ENCODE measurements at regions not wholly inside any gene's neighbourhood (a gene's known extent, or its start where the extent isn't known, plus 50 kb on each side); places are given as distances from the start of the nearest gene placed in this dataset.

- H3K27me3 Mint-ChIP-seq: no peaks in the 10 kb centered on the region
- peaks cover 8% of the 10 kb centered on the region for H3K9me3 Mint-ChIP-seq
- CTCF ChIA-PET: no interaction called here
- no peak for DNase-seq
- no peak overlapping the region for H3K4me3 Mint-ChIP-seq
- no peak overlapping the region for H3K27ac Mint-ChIP-seq
- H3K4me1 Mint-ChIP-seq: peaks cover 37% of the 10 kb centered on the region
- H3K36me3 Mint-ChIP-seq: peaks cover 8% of the 10 kb centered on the region
Measured at GRCh38 chr3:177318559-177318958, 121.3 kb upstream of the TBL1XR1 start.

- peaks cover 37% of the 10 kb centered on the region for H3K4me1 Mint-ChIP-seq
Measured at GRCh38 chr3:177320765-177321247, 123.5 kb upstream of the TBL1XR1 start.

GRCh38 chr3:177321819-177322218 is 124.5 kb upstream of the TBL1XR1 start:
- H3K4me1 Mint-ChIP-seq: peaks cover 37% of the 10 kb centered on the region
- H3K27ac Mint-ChIP-seq: no peak overlapping the region
- peaks cover 8% of the 10 kb centered on the region for H3K36me3 Mint-ChIP-seq
- H3K9me3 Mint-ChIP-seq: peaks cover 7% of the 10 kb centered on the region
- no peak for DNase-seq
- no peaks in the 10 kb centered on the region for H3K27me3 Mint-ChIP-seq
- no peak overlapping the region for H3K4me3 Mint-ChIP-seq
- CTCF ChIA-PET: no interaction called here

More at GRCh38 chr3:177320765-177321247, 123.5 kb upstream of the TBL1XR1 start:
- DNase-seq: no peak
- peaks cover 8% of the 10 kb centered on the region for H3K36me3 Mint-ChIP-seq
- H3K27me3 Mint-ChIP-seq: no peaks in the 10 kb centered on the region
- no peak overlapping the region for H3K4me3 Mint-ChIP-seq
- CTCF ChIA-PET: no interaction called here
- peak overlapping the region; percentile 74 for H3K27ac Mint-ChIP-seq
- H3K9me3 Mint-ChIP-seq: peaks cover 7% of the 10 kb centered on the region

GRCh38 chr3:177322881-177323280 is 125.6 kb upstream of the TBL1XR1 start:
- Mint-ChIP-seq H3K4me1 (peaks cover 29% of the 10 kb centered on the region), H3K27me3 (no peaks in the 10 kb centered on the region)
- DNase-seq: no peak

GRCh38 chr3:177329854-177330253 is 132.6 kb upstream of the TBL1XR1 start:
- Mint-ChIP-seq H3K9me3 (no peaks in the 10 kb centered on the region), H3K36me3 (no peaks in the 10 kb centered on the region)
- CTCF ChIA-PET: no interaction called here

More at GRCh38 chr3:177322881-177323280, 125.6 kb upstream of the TBL1XR1 start:
- CTCF ChIA-PET: no interaction called here
- Mint-ChIP-seq H3K27ac (no peak overlapping the region), H3K4me3 (no peak overlapping the region), H3K36me3 (peaks cover 5% of the 10 kb centered on the region), H3K9me3 (peaks cover 3% of the 10 kb centered on the region)

GRCh38 chr3:177330779-177331178 is 133.5 kb upstream of the TBL1XR1 start:
- H3K27me3 Mint-ChIP-seq: no peaks in the 10 kb centered on the region
- no peak overlapping the region for H3K27ac Mint-ChIP-seq
- no peaks in the 10 kb centered on the region for H3K9me3 Mint-ChIP-seq
- CTCF ChIA-PET: no interaction called here
- H3K4me3 Mint-ChIP-seq: no peak overlapping the region
- no peaks in the 10 kb centered on the region for H3K36me3 Mint-ChIP-seq
- H3K4me1 Mint-ChIP-seq: no peaks in the 10 kb centered on the region
- no peak for DNase-seq

More at GRCh38 chr3:177329854-177330253, 132.6 kb upstream of the TBL1XR1 start:
- Mint-ChIP-seq H3K27ac (no peak overlapping the region), H3K4me3 (no peak overlapping the region), H3K4me1 (no peaks in the 10 kb centered on the region), H3K27me3 (no peaks in the 10 kb centered on the region)
- DNase-seq: no peak

- DNase-seq: no peak
- no peak overlapping the region for H3K27ac Mint-ChIP-seq
Measured at GRCh38 chr3:177331203-177331835, 134.0 kb upstream of the TBL1XR1 start.

GRCh38 chr3:177332955-177333354 is 135.7 kb upstream of the TBL1XR1 start:
- Mint-ChIP-seq H3K9me3 (no peaks in the 10 kb centered on the region), H3K4me3 (no peak overlapping the region), H3K27ac (no peak overlapping the region), H3K36me3 (no peaks in the 10 kb centered on the region), H3K4me1 (peaks cover 9% of the 10 kb centered on the region), H3K27me3 (no peaks in the 10 kb centered on the region)
- no peak for DNase-seq
- CTCF ChIA-PET: no interaction called here

More at GRCh38 chr3:177331203-177331835, 134.0 kb upstream of the TBL1XR1 start:
- no peaks in the 10 kb centered on the region for H3K9me3 Mint-ChIP-seq
- H3K4me3 Mint-ChIP-seq: no peak overlapping the region
- no peaks in the 10 kb centered on the region for H3K27me3 Mint-ChIP-seq
- H3K4me1 Mint-ChIP-seq: peaks cover 3% of the 10 kb centered on the region
- CTCF ChIA-PET: no interaction called here
- H3K36me3 Mint-ChIP-seq: no peaks in the 10 kb centered on the region

GRCh38 chr3:177333533-177334520 is 136.5 kb upstream of the TBL1XR1 start:
- no peaks in the 10 kb centered on the region for H3K36me3 Mint-ChIP-seq

GRCh38 chr3:177334803-177335202 is 137.5 kb upstream of the TBL1XR1 start:
- CTCF ChIA-PET: no interaction called here
- no peaks in the 10 kb centered on the region for H3K9me3 Mint-ChIP-seq
- H3K4me1 Mint-ChIP-seq: peaks cover 23% of the 10 kb centered on the region
- H3K27ac Mint-ChIP-seq: no peak overlapping the region
- no peaks in the 10 kb centered on the region for H3K36me3 Mint-ChIP-seq
- H3K27me3 Mint-ChIP-seq: no peaks in the 10 kb centered on the region
- no peak overlapping the region for H3K4me3 Mint-ChIP-seq
- no peak for DNase-seq

More at GRCh38 chr3:177333533-177334520, 136.5 kb upstream of the TBL1XR1 start:
- H3K27me3 Mint-ChIP-seq: no peaks in the 10 kb centered on the region
- no peaks in the 10 kb centered on the region for H3K9me3 Mint-ChIP-seq
- no peak overlapping the region for H3K4me3 Mint-ChIP-seq
- CTCF ChIA-PET: interaction anchor here (1.3 kb wide), 1 partner anchor 23 kb away, joined by 4 read pairs; no protein-coding TSS in a partner anchor
- H3K4me1 Mint-ChIP-seq: peaks cover 14% of the 10 kb centered on the region
- no peak for DNase-seq
- H3K27ac Mint-ChIP-seq: no peak overlapping the region

GRCh38 chr3:177335728-177336127 is 138.4 kb upstream of the TBL1XR1 start:
- DNase-seq: no peak
- CTCF ChIA-PET: no interaction called here
- no peaks in the 10 kb centered on the region for H3K9me3 Mint-ChIP-seq
- H3K27ac Mint-ChIP-seq: no peak overlapping the region
- peaks cover 23% of the 10 kb centered on the region for H3K4me1 Mint-ChIP-seq
- H3K27me3 Mint-ChIP-seq: no peaks in the 10 kb centered on the region
- H3K36me3 Mint-ChIP-seq: no peaks in the 10 kb centered on the region
- no peak overlapping the region for H3K4me3 Mint-ChIP-seq

GRCh38 chr3:177336873-177337450 is 139.7 kb upstream of the TBL1XR1 start:
- peaks cover 23% of the 10 kb centered on the region for H3K4me1 Mint-ChIP-seq
- CTCF ChIA-PET: interaction anchor here (0.6 kb wide), 2 partner anchors 191 to 194 kb away, joined by 3 read pairs; no protein-coding TSS in a partner anchor
- no peaks in the 10 kb centered on the region for H3K9me3 Mint-ChIP-seq
- H3K4me3 Mint-ChIP-seq: no peak overlapping the region
- no peak for DNase-seq
- H3K27me3 Mint-ChIP-seq: no peaks in the 10 kb centered on the region
- H3K36me3 Mint-ChIP-seq: no peaks in the 10 kb centered on the region
- H3K27ac Mint-ChIP-seq: no peak overlapping the region

- no peaks in the 10 kb centered on the region for H3K36me3 Mint-ChIP-seq
- no peak for DNase-seq
- H3K27me3 Mint-ChIP-seq: no peaks in the 10 kb centered on the region
- no peak overlapping the region for H3K4me3 Mint-ChIP-seq
- no peaks in the 10 kb centered on the region for H3K9me3 Mint-ChIP-seq
- no peak overlapping the region for H3K27ac Mint-ChIP-seq
- H3K4me1 Mint-ChIP-seq: peaks cover 25% of the 10 kb centered on the region
- CTCF ChIA-PET: interaction anchor here (0.6 kb wide), 2 partner anchors 192 to 194 kb away, joined by 3 read pairs; no protein-coding TSS in a partner anchor
Measured at GRCh38 chr3:177337541-177338331, 140.5 kb upstream of the TBL1XR1 start.
